Activated CD4-positive, alpha-beta T cell treated with anti-CD3 and anti-CD28 coated beads for 4 hours (primary cell): ENCODE measurements at regions not wholly inside any gene's neighbourhood (a gene's known extent, or its start where the extent isn't known, plus 50 kb on each side); places are given as distances from the start of the nearest gene placed in this dataset.

Experiments
- DNase-seq, 2 donors: peaks; one replicate each; pipeline ENCODE4 v3.0.0-alpha.2; 2020

DNA sequence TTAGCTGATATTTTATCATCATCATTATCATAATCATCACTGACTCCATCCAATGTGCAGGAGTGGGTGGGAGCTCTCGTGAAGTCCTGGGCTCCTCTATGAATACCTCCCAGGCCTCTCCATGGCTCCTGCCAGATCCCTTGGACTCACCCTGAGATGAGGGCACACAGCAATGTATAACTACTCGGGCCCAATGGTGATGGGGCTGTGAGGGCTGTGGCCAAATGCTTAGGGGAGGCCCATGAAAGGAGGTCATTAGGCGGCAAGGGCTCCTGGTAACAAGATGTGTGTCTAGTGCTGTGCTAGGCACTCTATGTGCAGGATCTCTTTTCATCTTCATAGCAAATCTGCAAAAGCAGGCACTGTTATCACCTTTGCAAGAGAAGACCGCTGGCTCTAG lies 270.9 kb downstream of the GLRX3 start:
- DNase-seq: no peak

GRCh38 chr10:130409331-130409730 lies 273.1 kb downstream of the GLRX3 start:
- DNase-seq: no peak

GRCh38 chr10:130409931-130410330 lies 273.7 kb downstream of the GLRX3 start:
- no peak for DNase-seq

GRCh38 chr10:130411496-130412085 lies 275.4 kb downstream of the GLRX3 start:
- DNase-seq: no peak

DNA sequence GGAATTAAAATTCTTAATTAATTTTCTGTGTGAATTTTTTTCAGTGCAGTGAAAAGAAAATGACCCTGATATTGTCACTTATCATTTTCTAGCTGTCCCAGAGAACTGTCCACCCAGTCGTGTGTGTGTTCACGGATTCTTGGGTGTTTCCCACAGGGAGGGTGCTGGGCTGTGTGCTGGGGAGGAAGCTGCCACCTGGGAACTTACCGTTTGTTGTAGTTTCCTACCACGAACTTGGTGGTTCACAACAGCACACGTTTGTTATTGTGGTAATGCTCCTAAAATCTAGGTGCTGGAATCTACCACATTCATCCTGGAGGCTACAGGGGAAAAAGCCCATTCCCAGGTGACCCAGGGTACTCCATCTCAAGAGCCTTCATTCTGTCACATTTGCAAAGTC lies 276.1 kb downstream of the GLRX3 start:
- no peak for DNase-seq

DNA sequence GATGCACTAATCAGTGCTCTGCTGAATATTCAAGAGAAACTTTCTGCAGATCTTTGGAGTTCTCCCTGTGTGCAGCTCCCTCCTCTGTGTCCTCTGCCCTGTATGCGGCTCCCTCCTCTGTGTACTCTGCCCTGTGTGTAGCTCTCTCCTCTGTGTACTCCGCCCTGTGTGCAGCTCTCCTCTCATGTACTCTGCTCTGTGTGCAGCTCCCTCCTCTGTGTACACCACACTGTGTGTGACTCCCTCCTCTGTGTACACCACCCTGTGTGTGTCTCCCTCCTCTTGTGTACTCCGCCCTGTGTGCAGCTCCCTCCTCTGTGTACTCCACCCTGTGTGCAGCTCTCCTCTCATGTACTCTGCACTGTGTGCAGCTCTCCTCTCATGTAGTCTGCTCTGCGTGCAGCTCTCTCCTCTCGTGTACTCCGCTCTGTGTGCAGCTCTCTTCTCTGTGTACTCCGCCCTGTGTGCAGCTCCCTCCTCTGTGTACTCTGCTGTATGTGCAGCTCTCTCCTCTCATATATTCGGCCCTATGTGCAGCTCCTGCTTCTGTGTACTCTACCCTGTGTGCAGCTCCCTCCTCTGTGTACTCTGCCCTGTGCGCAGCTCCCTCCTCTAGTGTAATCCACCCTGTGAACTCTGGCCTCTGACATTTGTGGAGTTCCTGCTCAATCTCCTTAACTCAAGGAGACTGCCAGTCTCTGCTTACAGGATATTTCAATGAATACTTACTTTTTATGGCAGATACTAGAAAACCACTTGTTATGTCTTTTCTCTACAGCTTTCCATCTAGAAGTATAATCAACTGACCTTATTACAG lies 280.4 kb downstream of the GLRX3 start:
- no peak for DNase-seq

- no peak for DNase-seq
Measured at GRCh38 chr10:130418731-130419130, 282.5 kb downstream of the GLRX3 start.

GRCh38 chr10:130421909-130422308 lies 285.7 kb downstream of the GLRX3 start:
- no peak for DNase-seq

DNA sequence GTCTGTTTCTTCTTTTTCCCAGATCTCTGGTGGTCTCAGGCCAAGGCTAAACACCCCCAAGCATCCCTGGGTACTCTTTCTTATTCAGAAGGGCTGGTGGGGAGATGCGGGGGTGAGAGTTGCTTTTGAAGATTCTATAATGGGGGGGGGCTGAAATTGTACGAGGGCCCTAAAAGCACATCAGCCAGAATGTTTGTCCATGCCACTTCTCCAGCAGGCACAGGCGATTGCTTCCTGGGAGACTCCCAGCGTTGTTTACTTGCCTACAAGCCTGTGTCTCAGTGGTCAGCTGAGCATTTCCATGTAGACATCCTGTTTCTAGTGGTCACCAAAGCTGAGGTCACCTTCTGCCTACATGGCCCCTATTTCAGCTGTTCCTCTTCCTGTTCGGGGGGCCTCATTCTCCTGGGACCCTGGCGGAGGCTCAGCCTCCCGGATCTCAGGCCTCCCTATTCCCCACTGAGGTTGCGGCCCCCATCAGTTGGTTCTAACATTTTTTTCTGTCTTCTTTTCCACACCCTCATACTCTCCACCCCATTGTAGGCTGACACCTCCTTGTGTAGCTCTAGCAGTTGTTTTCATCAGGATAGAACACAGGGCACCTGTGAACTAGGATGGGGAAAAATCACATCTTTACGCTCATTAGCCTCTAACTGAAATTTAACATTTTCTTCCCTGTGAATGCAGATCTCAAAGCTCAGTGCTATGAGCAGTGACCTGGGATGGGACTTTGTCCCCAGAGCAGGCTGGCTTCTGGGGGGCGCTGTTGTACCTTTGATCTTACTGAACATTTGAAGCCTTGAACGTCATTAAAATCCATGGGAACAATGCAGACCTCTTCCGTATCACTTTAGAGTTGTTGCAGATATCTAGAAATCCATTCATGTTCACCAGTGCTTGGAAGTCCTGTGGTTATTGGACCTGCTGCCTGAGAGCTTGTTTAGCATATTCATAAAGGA lies 286.5 kb downstream of the GLRX3 start:
- no peak for DNase-seq

DNA sequence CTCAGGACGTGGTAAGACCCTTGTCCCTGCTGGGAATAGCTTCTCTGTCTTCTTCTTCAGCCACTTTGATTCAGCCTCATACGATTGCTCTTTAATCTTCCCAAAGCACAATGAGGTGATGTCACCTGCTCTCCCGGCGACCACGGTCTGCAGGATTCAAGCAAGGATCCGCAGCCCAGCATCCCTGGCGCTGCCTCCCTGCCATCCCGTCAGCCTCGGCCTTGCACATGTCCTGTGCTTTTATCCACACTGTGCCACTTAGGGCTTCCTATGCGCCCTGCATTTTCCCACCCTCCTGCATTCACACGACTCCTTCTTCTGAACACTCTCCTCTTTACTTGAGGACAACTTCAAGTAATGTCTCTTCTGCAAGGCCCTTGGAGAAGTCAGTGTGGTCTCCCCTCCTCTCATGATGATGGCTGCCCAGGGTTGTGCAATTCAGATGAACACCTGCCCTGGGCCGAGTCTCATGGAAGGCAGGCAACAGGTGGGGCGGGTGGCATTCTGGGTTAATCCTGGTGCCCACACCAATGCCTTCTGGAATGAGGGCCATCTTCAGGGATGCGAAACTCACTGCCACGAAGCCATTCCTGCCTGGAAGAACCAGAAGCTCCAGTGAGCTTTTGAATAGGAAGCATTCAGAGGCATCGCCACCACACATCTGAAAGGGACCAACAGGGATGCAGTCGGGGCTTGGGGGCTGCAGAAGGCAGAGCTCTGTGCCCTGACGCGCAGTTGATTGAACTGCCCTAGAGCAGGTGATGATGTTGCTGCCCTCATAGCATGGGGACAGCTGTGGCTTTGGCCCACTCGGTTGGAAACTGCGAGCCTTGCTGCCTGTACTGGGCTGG lies 287.5 kb downstream of the GLRX3 start:
- no peak for DNase-seq

GRCh38 chr10:130424418-130424817 lies 288.2 kb downstream of the GLRX3 start:
- DNase-seq: no peak

GRCh38 chr10:130425169-130425568 lies 289.0 kb downstream of the GLRX3 start:
- DNase-seq: no peak

GRCh38 chr10:130425881-130426435 lies 289.8 kb downstream of the GLRX3 start:
- no peak for DNase-seq

- no peak for DNase-seq
Measured at GRCh38 chr10:130427216-130427722, 291.1 kb downstream of the GLRX3 start.

DNA sequence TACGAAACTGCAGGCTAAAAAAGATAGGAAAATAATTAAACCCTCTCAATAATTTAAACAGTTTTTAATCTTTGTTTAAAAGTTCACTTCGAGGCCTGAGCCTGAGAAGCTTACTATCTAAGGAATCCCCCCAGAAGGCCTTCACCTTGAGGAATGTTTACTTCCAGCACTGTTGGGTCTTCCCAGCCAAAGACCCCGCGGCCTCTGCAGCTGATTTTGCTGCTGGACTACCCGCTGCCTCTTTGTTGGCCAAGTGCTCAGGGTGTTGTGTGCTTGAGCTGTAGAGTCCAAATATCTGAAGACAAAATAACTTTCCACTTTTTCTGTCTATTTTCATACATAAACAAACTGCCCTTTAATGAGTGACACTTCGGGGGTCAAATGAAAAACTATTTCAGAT lies 292.7 kb downstream of the GLRX3 start:
- no peak for DNase-seq

GRCh38 chr10:130429809-130430208 lies 293.6 kb downstream of the GLRX3 start:
- DNase-seq: no peak

- no peak for DNase-seq
Measured at GRCh38 chr10:130430291-130430690, 294.1 kb downstream of the GLRX3 start.

DNA sequence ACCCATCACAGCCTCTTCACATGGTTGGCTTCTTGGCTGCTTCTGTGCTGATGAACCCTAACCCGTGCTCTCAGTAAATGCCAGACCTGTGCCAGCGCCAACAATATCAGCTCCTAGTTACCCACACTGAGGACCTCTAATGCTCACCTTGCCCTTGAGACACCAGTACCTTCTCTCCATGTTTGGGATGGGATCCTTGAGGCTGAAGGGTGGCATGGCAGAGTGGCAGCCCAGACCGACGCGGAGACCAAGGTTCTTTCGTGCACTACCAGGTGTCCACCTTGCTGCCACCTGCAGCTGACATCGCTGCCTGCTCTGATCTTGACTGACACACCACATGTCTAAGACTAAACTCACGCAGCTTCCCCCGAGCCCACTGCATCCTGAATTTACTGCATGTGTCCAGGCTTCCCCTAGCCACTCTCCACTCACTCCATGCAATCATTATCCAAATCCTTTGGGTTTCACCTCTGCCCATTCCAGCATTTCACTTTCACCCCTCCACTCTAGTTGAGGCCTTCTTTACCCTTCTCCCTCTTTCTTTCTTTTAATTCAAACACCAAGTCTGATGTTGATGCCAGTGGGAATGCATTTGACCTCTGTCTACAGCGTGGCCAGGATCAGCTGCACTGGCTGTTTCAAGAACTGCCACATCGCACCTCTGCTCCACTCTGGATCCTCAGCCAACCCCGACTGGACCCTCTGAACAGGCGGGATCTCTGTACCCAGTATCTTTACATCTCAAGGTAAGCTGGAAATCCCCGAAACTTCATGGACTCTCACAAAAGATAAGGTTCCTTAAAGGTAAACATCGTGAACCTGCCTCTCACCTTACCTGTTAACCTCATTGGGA lies 294.9 kb downstream of the GLRX3 start:
- DNase-seq: no peak

GRCh38 chr10:130432271-130432670 lies 296.1 kb downstream of the GLRX3 start:
- no peak for DNase-seq

DNA sequence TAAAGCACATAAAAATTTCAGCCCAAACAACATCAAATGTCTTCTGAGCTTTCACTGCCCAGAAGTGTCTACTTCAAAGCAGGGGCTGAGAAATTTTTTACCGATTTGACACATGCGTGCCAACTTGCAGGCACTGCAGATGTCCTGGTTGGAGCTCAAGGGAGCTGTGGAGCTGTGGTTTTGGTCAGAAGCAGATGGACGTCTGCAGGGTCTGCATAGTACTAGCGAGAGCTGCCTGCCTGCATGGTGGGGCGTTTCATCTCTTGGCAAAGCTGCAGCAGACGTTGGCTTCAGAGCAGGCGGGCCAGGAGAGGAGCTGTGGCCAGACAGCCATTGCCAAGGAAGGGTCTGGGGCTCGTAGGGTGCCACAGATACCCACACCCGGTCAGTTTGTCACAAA lies 296.7 kb downstream of the GLRX3 start:
- no peak for DNase-seq
